ENCODE measurements at regions not wholly inside any gene's neighbourhood (a gene's known extent, or its start where the extent isn't known, plus 50 kb on each side); places are given as distances from the start of the nearest gene placed in this dataset.

DNA sequence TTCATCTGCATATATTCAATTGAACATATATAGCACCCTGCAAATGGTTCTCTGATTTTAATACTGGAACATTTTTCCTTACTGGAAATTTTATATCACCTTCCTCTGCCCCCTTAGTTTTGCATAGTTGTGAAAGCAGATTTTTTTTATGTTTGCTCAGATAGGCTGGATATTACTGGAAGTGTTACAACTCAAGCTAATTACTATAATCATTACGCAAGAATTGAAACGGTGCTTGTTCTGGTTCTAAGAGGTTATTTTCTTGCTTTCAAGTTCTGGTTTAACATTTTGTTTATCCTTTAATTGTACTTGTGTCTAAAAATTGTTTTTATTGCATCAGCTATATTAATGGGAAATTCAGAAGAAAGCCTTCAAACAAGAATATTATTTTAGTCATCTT is 95.6 kb upstream of the MYO16 start:
- TF ChIP-seq, protein P1, sequence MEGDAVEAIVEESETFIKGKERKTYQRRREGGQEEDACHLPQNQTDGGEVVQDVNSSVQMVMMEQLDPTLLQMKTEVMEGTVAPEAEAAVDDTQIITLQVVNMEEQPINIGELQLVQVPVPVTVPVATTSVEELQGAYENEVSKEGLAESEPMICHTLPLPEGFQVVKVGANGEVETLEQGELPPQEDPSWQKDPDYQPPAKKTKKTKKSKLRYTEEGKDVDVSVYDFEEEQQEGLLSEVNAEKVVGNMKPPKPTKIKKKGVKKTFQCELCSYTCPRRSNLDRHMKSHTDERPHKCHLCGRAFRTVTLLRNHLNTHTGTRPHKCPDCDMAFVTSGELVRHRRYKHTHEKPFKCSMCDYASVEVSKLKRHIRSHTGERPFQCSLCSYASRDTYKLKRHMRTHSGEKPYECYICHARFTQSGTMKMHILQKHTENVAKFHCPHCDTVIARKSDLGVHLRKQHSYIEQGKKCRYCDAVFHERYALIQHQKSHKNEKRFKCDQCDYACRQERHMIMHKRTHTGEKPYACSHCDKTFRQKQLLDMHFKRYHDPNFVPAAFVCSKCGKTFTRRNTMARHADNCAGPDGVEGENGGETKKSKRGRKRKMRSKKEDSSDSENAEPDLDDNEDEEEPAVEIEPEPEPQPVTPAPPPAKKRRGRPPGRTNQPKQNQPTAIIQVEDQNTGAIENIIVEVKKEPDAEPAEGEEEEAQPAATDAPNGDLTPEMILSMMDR (IDR thresholded peaks at IDR 0.05; ENCODE audit: poor library complexity, severe bottlenecking) = no peak
- ATAC-seq (ENCODE audit: low read depth) = no peak

GRCh38 chr13:108534728-108535127 is 94.7 kb upstream of the MYO16 start:
- no peaks in the 10 kb centered on the region for H3K9me3 ChIP-seq (ENCODE audit: severe bottlenecking)
- TF ChIP-seq, protein P1 (IDR thresholded peaks at IDR 0.05; ENCODE audit: poor library complexity, severe bottlenecking) = no peak
- no peak for DNase-seq (ENCODE audit: low spot score)
- no peaks in the 10 kb centered on the region for H3K36me3 ChIP-seq (ENCODE audit: low read depth)
- H3K4me1 ChIP-seq (ENCODE audit: insufficient read depth, poor library complexity, severe bottlenecking) = no peaks in the 10 kb centered on the region
- no peak for ATAC-seq (ENCODE audit: low read depth)
- no peak overlapping the region for H3K27ac ChIP-seq (ENCODE audit: poor library complexity, severe bottlenecking)
- peaks cover 3% of the 10 kb centered on the region for H3K27me3 ChIP-seq (ENCODE audit: insufficient read depth, poor library complexity, severe bottlenecking)
- H3K4me3 ChIP-seq (ENCODE audit: severe bottlenecking) = no peak overlapping the region

More for the DNA sequence above, 95.6 kb upstream of the MYO16 start:
- Histone ChIP-seq H3K27ac (ENCODE audit: poor library complexity, severe bottlenecking) (no peak overlapping the region), H3K4me1 (ENCODE audit: insufficient read depth, poor library complexity, severe bottlenecking) (no peaks in the 10 kb centered on the region), H3K9me3 (ENCODE audit: severe bottlenecking) (no peaks in the 10 kb centered on the region), H3K27me3 (ENCODE audit: insufficient read depth, poor library complexity, severe bottlenecking) (peaks cover 3% of the 10 kb centered on the region), H3K4me3 (ENCODE audit: severe bottlenecking) (no peak overlapping the region), H3K36me3 (ENCODE audit: low read depth) (no peaks in the 10 kb centered on the region)
- no peak for DNase-seq (ENCODE audit: low spot score)

GRCh38 chr13:108549934-108550333 is 79.5 kb upstream of the MYO16 start:
- Histone ChIP-seq H3K4me3 (ENCODE audit: severe bottlenecking) (no peak overlapping the region), H3K4me1 (ENCODE audit: insufficient read depth, poor library complexity, severe bottlenecking) (no peaks in the 10 kb centered on the region), H3K9me3 (ENCODE audit: severe bottlenecking) (no peaks in the 10 kb centered on the region), H3K27me3 (ENCODE audit: insufficient read depth, poor library complexity, severe bottlenecking) (no peaks in the 10 kb centered on the region), H3K36me3 (ENCODE audit: low read depth) (no peaks in the 10 kb centered on the region), H3K27ac (ENCODE audit: poor library complexity, severe bottlenecking) (no peak overlapping the region)
- ATAC-seq (ENCODE audit: low read depth) = no peak
- TF ChIP-seq, protein P1 (IDR thresholded peaks at IDR 0.05; ENCODE audit: poor library complexity, severe bottlenecking) = no peak
- DNase-seq (ENCODE audit: low spot score) = no peak

DNA sequence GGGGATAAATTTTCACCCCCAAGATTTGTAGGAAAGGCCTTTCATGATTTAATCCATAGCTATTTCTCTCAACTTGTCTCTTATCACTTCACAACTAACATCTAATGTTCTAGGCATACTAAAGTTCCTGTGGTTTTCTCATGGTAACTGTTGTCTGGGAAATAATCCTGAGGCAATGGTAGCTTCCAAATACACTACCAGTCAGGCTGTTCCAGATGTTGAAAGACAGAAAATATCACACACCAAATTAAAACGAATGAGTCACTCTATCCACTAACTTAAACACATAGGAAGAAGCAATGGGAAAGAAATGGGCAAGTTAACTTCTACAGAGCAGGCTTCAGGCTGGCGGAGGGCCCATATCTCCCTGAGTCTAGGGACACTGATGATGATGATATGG is 77.7 kb upstream of the MYO16 start:
- no peaks in the 10 kb centered on the region for H3K36me3 ChIP-seq (ENCODE audit: low read depth)
- TF ChIP-seq, protein P1 (IDR thresholded peaks at IDR 0.05; ENCODE audit: poor library complexity, severe bottlenecking) = no peak
- no peak overlapping the region for H3K27ac ChIP-seq (ENCODE audit: poor library complexity, severe bottlenecking)
- ATAC-seq (ENCODE audit: low read depth) (no peak), DNase-seq (ENCODE audit: low spot score) (no peak)
- peaks cover 6% of the 10 kb centered on the region for H3K27me3 ChIP-seq (ENCODE audit: insufficient read depth, poor library complexity, severe bottlenecking)
- H3K9me3 ChIP-seq (ENCODE audit: severe bottlenecking) = no peaks in the 10 kb centered on the region
- no peak overlapping the region for H3K4me3 ChIP-seq (ENCODE audit: severe bottlenecking)
- no peaks in the 10 kb centered on the region for H3K4me1 ChIP-seq (ENCODE audit: insufficient read depth, poor library complexity, severe bottlenecking)

- H3K27me3 ChIP-seq (ENCODE audit: insufficient read depth, poor library complexity, severe bottlenecking) = peaks cover 9% of the 10 kb centered on the region
- no peak overlapping the region for H3K4me3 ChIP-seq (ENCODE audit: severe bottlenecking)
- ATAC-seq (ENCODE audit: low read depth) (no peak), DNase-seq (ENCODE audit: low spot score) (no peak)
- TF ChIP-seq, protein P1 (IDR thresholded peaks at IDR 0.05; ENCODE audit: poor library complexity, severe bottlenecking) = no peak
- no peaks in the 10 kb centered on the region for H3K4me1 ChIP-seq (ENCODE audit: insufficient read depth, poor library complexity, severe bottlenecking)
- no peaks in the 10 kb centered on the region for H3K9me3 ChIP-seq (ENCODE audit: severe bottlenecking)
- no peak overlapping the region for H3K27ac ChIP-seq (ENCODE audit: poor library complexity, severe bottlenecking)
- no peaks in the 10 kb centered on the region for H3K36me3 ChIP-seq (ENCODE audit: low read depth)
These were observed 70.9 kb upstream of the MYO16 start for GRCh38 chr13:108558489-108558888.
